ENCODE measurements at regions not wholly inside any gene's neighbourhood (a gene's known extent, or its start where the extent isn't known, plus 50 kb on each side); places are given as distances from the start of the nearest gene placed in this dataset.

DNA sequence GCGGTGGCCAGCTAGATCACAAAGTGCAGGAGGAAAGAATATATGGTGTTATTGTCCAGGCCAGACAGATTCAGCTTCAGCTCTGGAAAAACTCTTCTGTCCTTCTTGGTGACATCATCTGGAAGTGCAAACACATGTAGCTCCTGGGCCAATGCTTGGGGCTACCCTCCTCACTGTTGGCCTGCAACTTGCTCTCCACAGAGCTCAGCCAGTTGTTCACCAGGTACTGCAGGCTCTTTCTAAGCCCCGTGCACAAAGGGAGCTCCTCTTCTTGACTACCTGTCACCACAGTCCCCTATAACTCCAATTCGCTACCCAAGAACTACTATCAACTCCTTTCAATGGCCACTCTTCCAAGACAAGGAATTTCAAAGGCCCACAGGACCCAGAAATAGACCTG is 1175.9 kb upstream of the CDH9 start:
- no peak for DNase-seq

DNA sequence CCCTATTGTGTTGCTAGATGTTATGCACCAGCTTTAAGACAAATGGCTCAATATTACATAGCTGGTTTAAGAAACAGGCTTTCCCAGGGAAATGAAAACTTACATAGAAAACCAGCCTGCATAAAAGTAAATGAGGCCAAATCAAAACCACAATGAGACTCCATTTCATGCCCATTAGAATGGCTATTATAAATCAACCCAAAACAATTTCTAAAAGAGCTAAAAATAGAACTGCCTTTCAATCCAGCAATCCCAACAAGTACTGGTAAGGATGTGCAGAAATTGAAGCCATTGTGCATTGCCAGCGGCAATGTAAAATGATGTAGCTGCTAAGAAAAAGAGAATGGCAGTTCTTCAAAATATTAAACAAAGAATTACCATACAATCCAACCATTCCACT is 1170.0 kb upstream of the CDH9 start:
- no peak for DNase-seq

DNA sequence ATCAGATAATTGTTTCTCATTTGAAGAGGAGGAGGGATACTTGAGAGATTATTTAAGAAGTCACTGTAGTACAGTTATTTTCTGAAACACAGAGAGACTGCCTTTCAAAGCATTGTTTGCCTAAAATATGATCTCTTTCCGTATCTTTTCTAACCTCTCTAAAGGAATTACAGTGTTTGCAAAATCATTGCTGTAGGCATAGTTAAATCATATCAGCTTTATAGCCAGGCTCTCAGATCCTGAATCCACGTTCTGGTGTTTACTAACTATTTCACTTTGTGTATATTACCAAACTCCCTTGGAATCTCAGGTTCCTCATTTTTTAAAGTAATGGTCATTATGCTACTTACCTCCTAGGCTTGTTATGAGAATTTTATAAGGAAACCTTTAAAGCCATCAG is 1151.6 kb upstream of the CDH9 start:
- no peak for DNase-seq

DNA sequence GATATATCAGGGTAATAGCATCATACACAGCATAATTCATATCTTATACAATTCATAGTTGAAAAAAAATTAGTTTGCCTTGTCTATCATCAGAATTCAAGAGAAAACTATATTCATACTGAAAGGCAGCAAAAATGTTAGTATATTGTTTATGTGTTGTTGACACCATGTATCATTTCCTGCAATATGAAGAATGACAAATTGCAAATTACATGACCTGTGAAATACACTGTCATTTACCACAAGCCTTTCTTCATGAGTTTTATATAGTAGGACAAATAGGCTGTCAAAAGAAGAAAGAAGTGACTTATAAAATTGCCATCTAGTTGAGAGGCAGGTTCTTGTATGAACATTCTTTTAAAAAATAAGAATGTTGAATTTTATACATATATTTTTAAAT is 1136.3 kb upstream of the CDH9 start:
- DNase-seq, result no peak

DNA sequence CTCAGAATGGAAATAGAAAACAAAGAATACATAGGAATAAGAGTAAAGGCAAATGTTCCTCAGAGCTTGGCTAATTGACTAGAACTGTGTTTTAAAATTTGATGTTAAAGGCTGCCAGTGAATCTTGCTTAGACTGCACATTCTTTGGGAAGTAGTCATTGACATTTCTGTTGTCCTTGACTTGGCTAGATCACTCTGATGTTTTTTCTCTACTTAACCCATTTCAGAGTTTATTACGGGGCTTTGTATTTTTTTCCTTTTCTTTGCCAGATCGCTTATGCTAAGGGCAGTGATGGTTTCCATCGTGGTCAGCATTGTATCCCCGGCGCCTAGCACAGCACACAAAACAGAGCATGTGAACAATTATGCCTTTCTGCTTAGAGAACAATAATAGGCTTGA is 1126.7 kb upstream of the CDH9 start:
- DNase-seq, result no peak

DNA sequence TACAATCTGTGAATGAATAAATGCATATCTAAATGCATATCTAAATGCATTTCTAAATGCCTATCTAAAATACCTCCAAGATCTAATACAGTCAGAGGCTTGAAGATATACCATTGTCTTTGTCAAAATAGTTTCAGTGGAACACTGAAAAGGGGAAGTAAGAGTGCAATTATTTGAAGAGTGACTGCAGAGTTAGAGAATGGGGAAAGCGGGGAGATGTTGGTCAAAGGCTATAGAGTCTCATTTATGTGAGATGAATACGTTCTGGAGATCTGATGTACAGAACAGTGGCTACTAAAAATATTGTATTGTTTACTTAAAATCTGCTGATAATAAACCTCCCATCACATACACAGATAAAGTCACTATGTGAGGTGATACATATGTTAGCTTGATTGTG is 1126.2 kb upstream of the CDH9 start:
- no peak for DNase-seq

DNA sequence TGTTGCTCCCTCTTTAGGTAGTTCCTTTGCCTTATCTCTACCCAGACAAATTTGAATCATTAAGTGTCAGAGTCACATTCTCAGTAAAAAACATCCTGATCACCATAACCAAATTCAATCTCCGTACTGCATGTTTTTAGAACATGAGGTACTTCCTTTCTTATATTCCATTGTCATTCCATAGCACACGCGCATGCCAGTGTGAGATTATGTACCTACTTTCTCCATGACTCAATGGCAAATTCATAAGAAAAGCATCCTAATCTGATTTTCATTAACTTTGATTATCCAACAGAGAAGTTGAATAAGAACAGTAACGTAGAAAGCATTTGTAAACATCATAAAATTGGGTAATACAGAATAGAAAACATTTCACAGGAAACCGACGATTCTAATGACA is 1118.6 kb upstream of the CDH9 start:
- DNase-seq, result no peak

DNA sequence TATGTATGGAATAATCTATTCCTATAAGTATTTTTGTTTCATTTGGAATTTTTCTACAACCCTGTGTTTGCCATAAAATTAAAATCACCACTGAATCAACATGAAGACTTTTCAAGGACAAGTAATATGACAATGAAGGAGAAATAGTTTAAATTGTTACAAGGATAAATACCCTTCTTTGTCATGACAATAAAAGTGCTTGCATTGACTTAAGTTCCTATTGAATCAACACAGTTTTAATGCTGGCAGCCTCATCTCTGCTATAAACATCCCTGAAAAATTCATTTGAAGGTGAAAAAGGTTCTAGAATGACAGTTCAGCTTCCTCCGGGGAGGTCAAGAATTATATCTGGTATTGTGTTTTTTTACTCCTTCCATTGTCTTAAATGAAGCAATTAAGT is 1105.1 kb upstream of the CDH9 start:
- no peak for DNase-seq

DNA sequence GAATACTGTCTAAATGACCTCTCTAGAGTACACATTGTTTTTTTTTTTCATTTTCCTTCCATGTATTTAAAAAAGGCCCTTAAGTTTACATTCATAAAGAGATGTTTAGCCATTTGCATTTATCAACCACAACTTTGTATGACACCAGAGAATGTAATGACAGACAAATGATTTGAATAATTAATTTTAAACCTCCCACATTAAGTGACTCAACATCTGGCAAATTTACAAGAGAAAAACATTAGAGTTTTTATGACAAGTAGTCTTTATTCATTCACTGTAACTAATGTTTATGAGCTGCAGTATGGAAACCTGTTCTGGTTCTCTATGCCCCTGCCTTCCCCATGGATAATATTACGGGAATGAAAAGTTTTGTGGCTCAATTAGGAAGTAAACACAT is 1093.8 kb upstream of the CDH9 start:
- no peak for DNase-seq

DNA sequence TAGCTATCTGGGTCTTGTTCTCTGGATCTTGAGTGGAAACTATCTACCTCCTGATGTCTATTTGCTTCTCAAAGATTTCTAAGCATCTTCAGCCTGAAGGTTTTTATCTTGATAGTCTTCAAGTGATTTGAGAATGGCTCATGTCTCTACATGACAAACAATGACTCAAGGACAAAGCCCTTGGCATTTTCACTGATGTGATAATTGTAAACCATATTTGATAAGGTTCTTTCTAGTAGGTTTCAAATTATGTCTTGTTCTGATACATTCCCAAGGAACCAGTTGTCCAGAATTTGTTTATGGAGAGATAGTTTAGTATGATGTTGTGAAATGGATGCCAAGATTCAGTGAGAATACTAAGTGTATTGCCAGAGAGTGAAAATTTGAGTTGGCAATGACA is 1079.3 kb upstream of the CDH9 start:
- no peak for DNase-seq

DNA sequence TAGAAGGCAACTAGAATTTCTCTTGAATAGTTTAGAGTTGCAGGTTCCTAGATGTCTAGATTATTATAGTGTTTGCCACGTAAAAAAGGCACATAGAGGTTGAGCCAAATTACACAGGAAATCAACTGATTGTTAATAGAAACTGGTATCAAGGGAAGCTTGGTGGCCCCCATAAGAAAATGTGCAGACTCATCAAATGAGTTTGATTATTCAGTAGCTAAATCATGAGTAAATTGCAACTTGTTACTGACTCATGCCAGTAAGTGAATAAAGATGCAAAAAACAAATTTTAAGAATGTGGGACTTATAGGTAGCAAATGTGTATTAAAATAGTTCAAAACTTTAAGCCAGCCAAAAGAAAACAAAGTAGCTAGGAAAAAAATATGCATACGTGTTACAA is 1078.9 kb upstream of the CDH9 start:
- DNase-seq, result no peak

DNA sequence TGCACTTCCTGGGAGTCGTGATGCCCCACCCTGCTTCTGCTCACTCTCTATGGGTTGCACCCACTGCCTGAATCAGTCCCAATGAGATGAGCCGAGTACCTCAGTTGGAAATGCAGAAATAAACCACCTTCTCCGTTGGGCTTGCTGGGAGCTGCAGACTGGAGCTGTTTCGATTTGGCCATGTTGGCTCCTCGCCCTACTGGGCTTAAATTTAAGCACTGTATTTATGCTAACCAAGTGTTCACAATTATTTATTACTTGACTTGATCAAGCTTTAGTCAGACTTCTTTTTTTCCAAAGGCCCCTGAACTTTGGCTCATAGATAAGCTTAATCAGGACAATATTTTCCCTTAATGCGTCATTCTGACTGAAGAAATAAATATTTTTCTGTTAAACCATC is 1072.4 kb upstream of the CDH9 start:
- no peak for DNase-seq

DNA sequence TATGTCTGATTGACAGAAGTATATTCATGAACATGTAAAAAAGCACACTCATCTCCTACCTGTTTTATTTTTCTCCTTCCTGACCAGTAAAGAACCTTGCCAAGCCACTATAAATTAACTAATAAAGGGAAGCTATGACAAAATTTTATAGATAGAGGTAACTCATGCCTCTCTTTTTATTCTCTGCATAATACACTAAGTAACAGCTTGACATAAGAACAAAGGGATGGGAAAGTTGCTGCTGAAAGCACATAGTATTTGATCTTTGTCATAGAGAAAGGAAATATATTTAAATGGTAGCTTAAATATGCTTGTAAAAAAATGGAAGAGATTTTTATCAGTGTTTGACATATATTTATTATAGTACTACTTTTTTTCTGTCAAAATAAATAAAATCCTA is 1065.7 kb upstream of the CDH9 start:
- DNase-seq, result no peak

DNA sequence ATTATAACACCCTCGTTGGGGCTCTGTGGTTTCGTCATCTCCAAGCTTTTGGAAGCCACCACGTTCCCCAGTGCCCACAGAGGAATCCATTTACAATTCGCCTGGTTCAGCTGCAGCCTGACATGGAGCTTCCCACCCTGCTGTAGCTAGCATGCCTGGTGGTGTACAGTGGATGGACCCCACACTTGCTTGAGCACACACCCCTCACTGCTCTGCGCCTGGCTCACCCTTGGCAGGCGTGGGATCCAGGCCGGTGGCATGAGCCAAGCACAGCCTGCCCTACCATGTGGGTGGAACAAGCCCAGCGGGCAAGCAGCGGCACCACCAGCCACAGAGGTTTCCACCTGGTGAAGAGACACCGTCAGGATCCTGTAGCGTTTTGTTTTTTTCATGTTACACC is 1045.7 kb upstream of the CDH9 start:
- DNase-seq, result no peak

DNA sequence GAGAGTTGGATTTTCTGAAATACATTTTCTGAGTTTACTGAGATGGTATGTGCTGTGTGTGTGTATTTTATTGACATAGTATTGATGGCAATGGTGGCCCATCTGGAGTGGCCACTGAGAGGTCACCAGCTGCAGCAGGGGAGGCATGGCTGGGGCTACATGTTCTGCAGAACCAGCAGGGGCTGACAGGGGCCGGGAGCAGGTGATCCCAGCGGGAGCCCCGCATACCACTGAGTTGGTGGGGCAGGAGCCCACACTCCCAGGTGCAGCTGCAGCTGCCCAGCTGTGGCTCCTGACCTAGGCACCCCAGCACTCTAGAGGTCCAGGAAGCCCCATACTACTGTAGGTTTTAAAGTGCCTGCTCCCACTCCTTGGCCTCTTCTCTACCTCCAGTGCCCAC is 1044.2 kb upstream of the CDH9 start:
- no peak for DNase-seq

DNA sequence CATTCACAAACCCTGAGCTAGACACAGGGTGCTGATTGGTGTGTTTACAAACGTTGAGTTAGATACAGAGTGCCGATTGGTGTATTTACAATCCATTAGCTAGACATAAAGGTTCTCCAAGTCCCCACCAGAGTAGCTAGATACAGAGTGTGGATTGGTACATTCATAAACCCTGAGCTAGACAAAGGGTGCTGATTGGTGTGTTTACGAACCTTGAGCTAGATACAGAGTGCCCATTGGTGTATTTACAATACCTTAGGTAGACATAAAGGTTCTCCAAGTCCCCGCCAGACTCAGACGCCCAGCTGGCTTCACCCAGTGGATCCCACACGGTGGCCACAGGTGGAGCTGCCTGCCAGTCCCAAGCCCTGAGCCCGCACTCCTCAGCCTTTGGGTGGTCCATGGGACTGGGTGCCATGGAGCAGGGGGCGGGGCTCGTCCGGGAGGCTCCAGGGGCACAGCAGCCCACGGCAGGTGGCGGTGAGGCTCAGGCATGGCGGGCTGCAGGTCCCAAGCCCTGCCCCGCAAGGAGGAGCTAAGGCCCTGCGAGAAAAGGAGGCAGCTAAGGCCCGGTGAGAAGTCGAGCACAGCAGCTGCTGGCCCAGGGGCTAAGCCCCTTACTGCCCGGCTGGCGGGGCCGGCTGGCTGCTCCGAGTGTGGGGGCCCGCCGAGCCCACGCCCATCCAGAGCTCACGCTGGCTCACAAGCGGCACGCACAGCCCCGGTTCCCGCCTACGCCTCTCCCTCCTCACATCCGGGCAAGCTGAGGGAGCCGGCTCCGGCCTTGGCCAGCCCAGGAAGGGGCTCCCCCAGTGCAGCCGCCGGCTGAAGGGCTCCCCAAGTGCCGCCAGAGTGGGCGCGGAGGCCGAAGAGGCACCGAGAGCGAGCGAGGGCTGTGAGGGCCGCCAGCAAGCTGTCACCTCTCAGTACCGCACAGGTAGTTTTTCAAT is 1039.2 kb upstream of the CDH9 start:
- DNase-seq, result no peak

DNA sequence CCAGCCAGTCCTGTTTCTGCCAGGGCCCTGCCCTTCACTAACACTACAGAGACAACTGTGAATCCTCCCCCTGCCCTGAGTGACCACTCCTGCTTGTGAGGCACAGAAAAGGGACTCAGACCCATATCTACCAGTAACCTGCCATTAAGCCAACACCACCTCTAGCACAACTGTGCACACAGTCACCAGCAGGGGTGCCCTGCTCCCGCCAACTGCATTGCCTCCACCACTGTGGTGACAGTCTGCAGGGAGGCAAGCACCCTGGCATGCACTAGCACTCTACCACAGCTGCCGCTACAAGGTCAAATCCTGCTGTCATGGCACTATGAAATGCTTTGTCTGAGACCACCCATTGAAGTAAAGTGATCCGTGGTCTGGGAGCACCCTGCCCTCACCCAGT is 1028.5 kb upstream of the CDH9 start:
- no peak for DNase-seq

DNA sequence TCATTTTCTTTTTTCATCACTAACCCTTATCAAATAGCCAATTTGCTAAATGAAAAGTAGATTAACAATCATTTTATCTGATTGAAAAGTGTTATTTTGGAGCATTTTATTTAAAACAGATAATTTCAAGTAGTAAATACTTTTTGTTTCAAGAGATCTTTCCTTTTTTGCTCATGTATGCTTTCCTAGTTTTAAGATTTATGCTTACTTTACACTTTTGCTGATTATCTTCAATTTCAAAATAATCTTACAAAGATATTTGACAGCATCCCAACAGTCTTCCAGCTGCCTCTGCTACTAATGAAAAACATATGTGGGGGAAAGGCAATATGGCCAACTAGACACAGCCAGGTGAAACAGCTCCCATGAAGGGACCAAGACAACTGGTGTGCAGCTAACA is 1027.3 kb upstream of the CDH9 start:
- no peak for DNase-seq

DNA sequence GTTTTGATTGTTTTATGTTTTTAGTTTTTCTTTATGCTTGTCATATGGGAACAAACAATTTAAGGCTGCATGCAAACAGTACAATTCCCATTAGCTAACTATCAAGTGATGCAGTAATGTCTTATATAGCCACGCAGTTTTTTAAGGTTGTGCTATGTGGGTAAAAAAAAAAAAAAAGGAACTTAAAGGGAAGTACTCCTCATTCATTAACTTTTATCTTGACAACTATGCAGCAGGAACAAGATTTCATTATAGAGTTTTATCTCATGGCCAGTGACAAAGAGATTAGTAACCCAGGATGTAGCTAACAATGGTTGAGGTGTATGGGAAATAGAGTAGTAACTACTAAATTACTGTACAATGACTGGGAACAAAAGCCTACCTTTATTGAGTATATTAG is 1008.2 kb upstream of the CDH9 start:
- no peak for DNase-seq

DNA sequence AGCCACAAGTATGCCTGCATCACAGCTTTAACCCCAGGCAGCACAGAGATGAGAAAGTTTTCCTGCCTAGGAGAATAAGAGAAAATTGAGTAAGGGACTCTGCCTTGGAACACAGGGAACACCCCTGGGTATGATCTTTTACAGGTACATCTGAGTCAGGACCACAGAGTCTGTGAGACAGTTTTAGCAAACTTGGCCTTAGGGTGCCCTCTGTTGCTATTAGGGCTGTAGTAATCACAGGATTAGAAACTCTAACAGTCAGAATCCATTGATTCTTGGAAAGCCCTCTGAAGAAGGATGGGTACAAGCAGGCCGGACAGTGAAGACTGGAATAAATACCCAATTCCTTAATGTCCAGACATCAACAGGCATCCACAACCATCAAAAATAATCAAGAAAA is 989.5 kb upstream of the CDH9 start:
- DNase-seq, result no peak

DNA sequence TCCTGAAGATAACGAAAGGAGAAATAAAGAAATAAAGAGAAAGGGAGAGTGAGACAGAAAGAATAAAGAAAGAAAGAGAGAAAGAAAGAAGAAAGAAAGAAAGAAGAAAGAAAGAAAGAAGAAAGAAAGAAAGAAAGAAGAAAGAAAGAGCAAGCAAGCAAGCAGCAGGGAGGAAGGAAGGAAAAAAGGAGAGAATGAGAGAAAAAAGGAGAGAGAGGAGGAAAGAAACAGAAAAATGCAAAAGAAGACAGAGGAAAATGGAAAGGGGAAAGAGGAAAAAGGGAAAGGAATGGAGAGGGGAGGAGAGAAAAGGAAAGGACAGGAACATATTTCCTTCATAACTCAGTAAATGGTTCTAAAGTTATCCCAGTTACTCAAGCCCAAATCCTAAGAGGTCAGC is 978.8 kb upstream of the CDH9 start:
- DNase-seq, result no peak

DNA sequence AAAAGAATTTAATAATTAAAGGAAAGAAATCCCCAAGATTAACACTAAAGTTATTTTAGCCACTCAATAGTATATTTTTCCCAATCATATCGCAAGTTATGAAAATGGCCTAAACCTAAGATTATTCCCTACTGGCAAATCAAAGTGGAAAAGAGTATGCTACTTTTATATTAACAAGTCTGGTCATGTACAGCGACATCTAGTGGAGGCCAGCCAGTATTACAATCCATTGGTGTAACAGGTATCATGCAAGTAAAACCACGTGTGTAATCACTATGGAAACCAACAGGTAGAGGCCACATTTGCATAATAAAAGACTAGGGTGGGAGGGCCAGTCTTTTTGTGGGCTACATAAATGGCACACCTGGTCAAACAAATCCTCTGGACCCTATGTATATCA is 976.4 kb upstream of the CDH9 start:
- peak; percentile 12 for DNase-seq

DNA sequence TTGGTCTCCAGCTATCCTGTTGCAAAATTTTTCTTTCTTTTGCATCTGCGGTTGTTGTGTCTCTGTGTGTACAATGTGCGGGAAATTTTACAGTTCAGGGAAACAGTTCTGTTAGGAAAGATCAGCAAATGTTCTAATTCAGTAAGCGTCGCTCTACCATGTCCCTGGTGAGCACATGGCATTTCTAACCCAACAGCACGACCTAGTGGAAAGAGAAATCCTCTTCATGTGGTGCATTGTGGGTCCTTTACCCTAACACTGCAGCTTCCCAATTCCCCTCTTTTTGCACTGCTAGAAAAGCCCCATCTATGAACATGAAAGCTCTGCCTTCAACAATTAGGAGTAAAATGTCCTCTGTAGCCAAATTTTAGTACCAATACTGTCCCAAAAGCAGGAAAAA is 974.2 kb upstream of the CDH9 start:
- DNase-seq, result no peak

DNA sequence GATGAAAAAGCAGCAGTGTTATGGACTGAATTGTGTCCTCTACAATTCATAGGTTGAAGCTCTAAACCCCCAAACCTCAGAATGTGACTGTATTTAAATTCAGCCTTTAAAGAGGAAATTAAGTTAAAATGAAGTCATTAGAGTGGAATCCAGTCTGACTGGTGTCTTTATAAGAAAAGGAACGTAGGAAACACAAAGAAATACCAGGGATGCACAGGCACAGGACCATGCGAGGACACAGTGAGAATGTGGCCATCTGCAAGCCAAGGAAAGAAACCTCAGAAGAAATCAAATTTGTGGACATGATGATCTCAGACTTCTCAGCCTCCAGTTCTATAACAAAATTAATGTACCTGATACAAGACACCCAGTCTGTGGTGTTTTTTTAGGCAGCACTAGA is 971.2 kb upstream of the CDH9 start:
- no peak for DNase-seq

DNA sequence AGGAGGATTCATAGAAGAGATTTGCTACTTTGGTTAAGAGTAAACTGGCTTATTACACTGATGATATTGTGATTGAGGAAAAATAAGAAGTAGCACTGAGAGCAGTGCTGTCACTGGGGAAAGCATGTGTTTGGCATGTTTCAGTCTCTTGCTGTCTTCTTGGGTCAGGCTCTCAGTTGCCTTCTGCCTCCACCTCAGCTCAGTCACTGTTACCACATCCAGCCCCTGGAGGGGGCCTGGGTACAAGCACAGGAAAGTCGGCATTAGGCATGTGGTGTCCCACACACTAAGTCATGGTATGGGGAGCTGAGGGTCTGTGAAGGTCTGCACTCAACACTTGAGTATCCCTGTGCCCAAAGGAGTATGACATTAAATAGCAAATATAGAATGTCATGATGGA is 958.3 kb upstream of the CDH9 start:
- no peak for DNase-seq

All from NK-92 treated with Interleukin-12 subunit alpha and Interleukin-12 subunit beta, amount 100 ng/mL, for 24 hours (cell line).